ENCODE measurements at regions not wholly inside any gene's neighbourhood (a gene's known extent, or its start where the extent isn't known, plus 50 kb on each side); places are given as distances from the start of the nearest gene placed in this dataset.
"Not testable (repeated sequence)": the region's sequence is repeated elsewhere in the genome, so short reads cannot be mapped to it uniquely, and the experiment has no call there.

DNA sequence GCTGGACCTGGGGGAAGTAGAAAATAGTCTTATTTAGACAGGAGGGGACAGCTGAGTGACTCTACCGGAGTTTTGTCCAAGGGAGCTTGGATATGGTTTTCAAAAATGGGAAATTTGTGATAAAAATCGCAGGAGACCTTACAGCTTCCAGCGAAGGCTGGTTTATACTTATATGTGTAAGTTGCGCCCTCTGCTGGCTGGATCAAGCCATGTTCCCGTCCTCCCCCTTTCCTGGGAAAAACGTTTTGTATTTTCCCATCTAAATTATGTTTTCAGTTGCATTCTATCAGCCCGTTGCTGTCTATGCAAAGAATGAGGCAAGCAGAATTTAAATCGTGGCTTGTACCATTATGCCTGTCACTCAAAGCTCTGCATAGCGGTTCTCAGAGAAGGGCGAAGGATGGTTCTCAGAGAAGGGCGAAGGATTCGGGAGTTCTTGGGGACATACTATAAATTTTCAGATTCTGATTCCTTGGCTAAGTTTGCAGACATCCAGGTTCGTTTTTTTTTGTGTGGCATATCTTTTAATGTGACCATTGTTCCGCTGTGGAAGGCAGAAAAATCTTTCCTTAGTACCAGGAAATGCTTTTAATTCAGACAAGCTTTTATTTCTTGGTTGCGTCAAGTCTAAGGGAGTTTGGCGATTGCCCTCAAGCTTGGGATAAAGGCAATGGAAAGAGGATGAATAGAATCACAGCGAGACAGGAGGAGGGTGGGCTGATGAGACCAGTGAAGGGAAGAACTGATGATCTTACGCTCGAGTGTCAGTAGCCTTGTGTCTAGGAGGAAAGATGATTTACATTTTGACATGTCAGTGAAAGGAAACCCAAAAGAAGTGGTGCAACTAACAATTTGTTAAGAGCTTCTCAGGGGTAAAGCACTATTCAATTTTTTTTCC is 128.5 kb upstream of the ARX start:
- peak; percentile 4 for DNase-seq (ENCODE audit: low read depth, low spot score)

DNA sequence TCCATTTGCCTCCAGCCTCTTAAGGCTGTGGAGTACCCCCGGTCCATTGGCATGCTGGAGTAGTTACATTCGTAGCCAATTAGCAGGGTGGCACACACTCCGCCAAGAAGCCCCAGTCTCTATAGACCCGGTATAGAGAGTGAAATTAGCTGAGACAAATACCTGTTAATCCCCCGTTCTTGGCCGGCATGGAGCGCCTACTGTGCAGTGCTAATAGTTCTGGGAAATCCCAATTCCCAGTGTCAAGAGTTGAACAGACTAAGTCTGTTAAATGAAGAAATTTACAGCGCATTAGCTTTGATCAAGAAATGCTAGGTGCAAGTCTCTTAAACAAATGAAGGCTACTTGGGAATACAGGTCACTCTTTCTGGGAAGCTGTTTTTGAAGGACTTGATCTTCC is 127.8 kb upstream of the ARX start:
- no peak for DNase-seq (ENCODE audit: low read depth, low spot score)

DNA sequence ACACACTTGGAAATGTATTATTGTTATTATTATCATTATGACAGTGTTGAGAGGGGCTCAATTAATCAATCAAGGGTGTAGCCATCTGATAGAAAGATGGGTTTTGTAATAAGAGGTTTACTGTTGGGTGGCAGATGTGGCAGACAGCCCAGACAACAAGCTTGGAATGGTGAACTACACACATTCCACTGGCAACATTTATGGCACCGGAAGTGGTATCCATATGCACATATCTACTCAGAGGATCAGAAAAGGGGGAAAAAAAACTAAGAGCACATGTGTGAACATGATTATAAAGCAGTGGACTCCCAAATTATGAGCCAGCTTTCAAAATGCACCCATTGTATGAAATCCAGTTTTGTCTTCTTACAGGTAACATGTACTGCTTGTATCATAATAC is 125.9 kb upstream of the ARX start:
- no peak for DNase-seq (ENCODE audit: low read depth, low spot score)

DNA sequence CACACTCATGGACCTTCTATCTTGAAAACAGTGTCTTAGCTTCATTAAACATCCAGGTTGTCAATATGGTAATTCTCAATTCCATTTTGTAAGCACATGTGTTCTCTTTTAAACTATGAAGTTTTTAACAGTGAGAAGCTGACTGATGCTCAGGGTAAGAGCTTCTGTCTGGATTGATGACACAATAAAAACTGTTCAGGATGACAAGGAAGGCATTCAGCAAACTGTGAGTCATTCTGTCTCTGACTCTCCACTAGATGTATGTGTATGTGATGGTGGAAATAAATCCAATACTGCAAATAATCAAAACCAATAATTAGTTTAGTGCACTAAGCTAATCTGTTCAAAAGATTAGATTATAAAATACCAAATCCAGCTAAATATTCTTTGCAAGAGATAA is 115.3 kb upstream of the ARX start:
- DNase-seq (ENCODE audit: low read depth, low spot score), result no peak

DNA sequence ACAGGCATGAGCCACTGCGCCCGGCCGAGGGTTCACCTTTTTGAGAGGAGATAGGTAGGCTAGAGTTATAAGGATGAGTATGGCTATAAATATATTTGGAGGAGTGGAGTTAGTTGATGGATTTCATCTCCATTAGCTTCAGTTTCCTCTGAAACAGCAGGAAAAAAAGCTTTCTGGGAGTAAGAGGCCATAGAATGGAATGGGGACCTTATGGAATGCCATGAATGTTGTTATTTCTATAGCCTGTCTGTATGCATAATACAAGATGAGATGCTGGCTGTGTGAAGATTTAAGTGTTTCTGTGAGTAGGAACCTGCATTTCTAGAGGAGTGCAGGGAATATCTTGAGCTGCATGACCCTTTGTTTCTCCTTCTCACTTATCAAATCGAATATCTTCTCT is 114.9 kb upstream of the ARX start:
- DNase-seq (ENCODE audit: low read depth, low spot score), result no peak

DNA sequence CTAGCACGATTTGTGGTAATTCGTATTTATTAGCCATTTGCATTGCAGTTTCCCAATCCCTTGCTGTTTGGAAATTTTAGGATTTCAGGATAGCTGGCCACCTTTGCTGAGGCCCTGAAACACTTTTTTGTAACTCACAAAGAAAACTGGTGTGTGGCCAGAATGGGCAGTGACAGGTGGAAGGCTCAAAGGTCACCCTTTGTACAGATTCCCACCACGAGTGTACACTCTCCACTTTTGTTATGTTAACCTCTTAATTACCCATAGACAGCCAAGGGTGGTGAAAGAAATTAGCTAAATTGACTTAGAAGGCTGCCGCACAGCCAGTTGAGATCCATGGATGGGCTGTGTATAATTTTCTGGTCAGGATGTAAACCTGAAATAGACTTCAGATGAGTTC is 109.7 kb upstream of the ARX start:
- no peak for DNase-seq (ENCODE audit: low read depth, low spot score)

DNA sequence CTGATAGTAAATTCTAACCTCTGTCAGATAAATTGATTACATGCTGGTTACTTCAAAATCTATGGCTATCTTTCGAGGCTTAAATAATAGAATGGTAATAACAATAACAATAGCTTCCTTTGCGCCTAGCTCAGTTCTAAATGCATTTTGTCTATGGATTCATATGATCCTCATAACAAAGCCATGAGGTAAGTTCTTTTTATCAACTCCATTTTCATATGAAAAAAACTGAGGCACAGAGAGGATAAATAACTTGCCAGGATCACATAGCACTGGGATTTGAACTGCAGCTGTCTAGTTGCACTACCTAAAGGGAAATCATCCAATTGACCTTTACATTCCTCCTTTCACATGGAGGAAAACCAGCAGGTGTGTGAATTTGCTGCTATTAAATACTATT is 108.6 kb upstream of the ARX start:
- DNase-seq (ENCODE audit: low read depth, low spot score), result no peak

DNA sequence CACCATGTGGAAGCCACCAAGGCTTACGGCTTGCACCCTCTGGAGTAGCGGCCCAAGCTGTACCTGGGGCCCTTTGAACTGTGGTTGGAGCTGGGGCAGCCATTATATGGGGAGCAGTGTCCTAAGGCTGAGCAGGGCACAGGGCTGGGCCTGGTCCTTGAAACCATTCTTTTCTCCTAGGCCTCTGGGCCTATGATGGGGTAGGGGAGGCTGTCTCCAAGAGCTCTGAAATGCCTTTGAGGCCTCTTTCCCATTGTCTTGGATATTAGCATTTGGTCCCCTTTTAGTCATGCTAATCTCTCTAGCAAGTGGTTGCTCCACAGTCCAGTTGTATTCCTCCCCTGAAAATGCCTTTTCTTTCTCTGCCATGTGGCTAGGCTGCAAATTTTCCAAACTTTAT is 96.4 kb upstream of the ARX start:
- DNase-seq (ENCODE audit: low read depth, low spot score), result no peak

DNA sequence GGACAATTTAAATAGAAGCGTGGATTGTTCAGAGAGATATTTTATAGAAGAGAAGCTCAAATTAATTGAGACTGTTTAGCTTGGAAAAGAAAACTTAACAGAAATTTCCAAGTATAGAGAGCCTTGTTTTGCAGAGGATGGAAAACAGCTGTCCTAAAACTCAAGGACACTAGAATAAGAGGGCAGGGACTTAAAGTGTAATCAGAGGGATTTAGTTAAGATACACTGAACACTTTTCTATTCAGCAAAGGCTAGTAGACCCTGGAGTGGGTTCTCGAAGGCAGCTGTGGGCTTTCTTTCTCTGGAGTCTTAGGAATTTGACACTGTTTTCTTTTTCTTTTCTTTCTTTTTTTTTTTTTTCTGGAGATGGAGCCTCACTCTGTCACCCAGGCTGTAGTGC is 92.7 kb upstream of the ARX start:
- DNase-seq (ENCODE audit: low read depth, low spot score), result no peak

DNA sequence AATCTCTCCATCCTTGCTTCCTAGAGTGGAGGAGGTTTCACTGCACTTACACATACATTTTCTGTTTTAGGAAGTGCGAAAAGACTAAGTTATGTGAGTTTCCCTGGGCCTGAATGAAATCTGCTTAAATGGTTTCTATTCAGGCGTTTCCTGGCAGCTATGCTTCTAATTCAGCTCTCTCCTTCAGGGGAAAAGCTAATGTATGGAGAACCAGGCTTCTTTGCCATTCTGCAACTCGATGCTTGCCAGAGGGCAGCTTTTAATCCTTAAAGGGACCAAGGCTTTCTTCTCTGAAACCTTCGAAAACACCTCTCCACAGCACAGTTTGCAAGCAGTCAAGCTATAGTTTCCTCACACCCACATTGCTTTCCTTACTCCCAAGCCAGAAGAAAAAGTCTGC is 89.5 kb upstream of the ARX start:
- no peak for DNase-seq (ENCODE audit: low read depth, low spot score)

DNA sequence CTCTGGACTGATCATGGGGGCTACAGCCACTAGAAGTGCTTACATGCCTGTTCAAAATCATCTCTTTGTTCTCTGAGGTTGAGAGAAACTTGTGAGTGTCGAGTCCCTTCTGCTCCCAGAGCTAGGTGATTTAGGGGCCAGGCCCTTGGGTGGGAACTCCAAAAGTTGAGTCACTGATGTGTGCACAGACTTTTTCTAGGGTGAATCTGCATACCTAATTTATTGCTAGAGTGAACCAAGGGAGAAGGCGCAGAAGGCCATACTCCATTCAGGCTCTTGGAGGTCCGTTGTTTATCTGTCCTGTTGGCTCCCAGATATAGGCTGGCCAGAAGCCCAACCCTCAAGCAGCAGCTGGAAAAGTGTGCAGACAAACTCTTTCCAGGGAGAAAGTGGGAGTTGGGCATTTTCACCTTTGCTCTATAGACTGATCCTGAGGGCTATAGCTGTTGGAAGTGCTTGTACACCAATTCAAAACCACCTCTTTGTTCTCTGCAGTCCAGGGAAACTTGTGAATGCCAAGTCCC is 80.8 kb upstream of the ARX start:
- no peak for DNase-seq (ENCODE audit: low read depth, low spot score)

DNA sequence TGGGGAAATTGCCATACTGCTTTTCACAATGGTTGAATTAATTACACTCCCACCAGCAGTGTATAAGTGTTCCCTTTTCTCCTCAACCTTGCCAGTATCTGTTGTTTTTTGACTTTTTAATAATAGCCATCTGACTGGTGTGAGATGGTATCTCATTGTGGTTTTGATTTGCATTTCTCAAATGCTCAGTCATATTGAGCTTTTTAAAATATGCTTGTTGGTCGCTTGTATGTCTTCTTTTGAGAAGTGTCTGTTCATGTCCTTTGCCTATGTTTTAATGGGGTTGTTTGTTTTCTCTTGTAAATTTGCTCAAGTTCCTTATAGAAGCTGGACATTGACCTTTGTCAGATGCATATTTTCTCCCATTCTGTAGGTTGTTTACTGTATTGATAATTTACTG is 75.4 kb upstream of the ARX start:
- DNase-seq (ENCODE audit: low read depth, low spot score), result not testable (repeated sequence)

DNA sequence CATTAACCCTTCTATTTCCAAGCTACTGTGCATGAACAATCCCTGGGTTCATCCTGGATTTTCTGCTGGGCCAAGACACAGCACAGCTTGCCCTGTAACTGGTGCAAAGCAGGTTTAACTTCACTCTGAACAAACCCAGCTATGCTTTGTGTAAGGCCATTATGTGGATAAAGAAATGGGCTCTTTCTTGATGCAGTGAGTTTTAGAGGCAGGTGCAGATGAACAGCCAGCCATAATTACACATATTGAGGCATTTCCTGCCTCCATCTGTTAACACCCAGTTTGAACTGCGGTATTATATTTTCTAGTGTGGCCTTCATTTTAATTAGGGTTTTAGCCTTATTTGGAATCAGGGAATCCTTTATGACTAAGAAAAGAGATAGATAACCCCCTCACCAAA is 68.7 kb upstream of the ARX start:
- DNase-seq (ENCODE audit: low read depth, low spot score), result no peak

DNA sequence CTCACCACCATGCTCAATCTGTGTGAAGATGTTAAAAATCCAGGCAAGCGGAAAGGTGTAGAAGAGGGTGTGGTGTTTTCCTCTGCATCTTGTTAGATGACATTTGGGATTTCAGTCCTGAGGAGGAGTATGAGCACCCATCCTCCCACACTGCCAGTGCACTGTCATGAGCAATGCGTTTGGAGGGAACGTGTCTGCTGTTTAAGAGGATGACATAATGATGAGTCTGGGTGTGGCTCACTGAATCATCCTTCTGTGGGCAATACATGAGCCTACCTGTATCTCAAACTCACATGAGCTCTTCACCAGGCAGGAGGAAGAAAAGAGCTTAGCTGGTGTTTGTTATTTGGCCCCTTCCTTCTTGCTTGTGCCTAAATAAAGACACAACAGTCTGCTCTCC is 67.9 kb upstream of the ARX start:
- no peak for DNase-seq (ENCODE audit: low read depth, low spot score)

DNA sequence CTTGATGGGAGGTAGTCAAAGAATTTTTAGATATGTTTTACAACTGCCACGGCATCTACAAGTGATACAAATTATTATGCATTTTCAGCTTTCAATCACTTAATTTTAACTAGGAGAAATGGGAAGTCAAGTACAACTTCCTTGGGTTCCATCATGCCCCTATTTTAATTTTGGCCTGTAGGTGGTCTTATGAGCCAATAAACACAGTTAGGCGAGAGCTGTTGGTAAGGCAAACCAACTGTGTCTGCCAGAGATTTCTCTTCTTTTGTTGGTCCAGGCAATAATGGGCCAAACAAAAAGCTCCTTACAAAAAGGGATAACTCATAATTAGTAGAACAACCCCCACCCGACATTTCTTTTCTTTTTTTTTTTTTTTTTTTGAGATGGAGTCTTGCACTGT is 63.3 kb upstream of the ARX start:
- DNase-seq (ENCODE audit: low read depth, low spot score), result no peak

DNA sequence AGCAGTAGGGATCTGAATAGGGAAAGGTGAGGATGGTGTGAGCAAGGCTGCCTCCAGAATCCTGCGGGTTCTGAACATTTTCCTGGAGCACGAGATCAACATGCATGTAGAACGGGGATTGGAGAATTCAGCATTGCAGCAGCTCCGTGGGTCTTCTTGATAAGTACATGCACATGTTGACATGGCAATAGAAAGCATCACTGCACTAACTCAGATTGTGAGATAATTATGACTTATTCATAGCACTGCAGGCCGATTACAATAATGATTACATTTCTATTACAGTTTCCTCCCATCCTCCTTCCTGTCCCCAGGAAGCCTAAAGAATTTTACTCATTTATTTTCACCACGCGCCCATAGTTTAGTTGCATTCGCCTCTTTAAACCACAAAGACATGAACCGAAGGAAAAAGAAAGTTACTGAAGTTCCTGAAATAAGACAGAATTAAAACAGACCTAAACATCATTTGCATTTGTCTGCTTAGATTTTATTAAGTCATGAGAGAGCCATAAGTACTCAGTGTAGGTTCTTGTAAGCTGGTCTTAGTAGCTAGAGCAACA is 61.3 kb upstream of the ARX start:
- no peak for DNase-seq (ENCODE audit: low read depth, low spot score)

DNA sequence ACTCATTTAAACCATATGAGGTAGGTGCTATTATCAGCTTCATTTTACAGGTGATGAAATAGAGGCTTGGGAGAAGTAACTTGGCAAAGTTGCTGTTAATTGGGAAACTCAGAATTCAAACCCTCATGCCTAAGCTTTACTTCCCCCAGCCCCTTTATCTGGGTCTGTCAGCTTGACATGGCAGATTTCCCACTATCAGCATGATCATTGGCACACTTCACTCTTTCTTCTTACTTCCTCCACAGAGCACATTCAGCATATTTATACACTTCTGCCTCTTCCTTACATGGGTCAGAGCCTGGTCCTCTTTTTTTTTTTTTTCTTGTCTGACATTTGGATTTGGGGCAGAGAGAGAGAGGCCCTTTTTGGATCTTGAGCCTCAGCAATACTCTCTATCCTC is 56.5 kb upstream of the ARX start:
- no peak for DNase-seq (ENCODE audit: low read depth, low spot score)

DNA sequence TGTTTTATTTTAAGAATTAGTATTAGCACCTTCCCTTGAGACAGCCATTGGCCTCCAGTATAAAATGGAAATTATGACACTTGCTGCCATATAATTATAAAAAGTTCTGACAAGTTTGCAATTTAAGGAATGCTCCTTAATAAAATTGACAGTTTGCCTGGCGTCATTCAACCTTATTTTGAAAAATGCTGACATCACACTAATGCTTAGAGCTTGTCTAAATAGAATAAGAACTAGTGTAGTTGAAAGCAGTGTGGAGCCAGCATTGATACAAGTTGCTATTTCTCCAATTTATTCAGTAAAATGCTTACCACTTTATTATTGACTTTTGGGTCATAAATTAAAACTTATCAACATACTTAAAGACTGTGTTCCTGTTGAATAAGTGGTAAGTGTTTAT is 54.3 kb upstream of the ARX start:
- no peak for DNase-seq (ENCODE audit: low read depth, low spot score)

DNA sequence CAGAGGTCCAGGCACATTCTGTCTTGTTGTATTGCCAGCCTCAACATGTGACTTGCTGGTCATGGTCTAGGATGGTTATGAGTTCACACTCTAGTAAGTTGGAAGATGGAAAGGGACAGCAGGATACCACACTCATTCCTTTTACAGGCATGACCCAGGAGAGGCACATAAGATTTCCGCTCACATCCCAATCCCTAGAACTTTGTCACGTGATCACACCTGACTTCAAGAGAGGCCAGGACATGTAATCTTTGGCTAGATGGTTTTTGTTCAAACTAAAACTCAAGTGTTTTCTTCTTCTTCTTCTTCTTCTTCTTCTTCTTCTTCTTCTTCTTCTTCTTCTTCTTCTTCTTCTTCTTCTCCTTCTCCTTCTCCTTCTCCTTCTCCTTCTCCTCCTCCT is 53.4 kb upstream of the ARX start:
- DNase-seq (ENCODE audit: low read depth, low spot score), result no peak

DNA sequence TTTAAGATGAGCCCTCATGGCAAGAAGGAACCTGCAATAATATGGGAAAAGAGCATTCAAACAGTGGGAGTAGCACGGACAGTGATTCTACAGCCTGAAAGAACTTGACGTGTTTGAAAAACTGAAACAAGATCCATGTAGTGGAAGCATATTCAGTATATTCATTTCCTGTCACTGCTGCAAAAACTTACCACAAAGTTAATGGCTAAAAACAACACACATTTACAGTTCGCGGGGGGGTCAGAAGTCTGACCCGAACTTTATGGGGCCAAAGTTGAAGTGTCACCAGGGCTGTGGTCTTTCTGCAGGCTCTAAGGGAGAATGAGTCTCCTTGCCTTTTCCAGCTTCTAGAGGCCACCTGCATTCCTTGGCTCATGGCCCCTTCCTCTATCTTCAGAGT is 52.6 kb upstream of the ARX start:
- no peak for DNase-seq (ENCODE audit: low read depth, low spot score)

DNA sequence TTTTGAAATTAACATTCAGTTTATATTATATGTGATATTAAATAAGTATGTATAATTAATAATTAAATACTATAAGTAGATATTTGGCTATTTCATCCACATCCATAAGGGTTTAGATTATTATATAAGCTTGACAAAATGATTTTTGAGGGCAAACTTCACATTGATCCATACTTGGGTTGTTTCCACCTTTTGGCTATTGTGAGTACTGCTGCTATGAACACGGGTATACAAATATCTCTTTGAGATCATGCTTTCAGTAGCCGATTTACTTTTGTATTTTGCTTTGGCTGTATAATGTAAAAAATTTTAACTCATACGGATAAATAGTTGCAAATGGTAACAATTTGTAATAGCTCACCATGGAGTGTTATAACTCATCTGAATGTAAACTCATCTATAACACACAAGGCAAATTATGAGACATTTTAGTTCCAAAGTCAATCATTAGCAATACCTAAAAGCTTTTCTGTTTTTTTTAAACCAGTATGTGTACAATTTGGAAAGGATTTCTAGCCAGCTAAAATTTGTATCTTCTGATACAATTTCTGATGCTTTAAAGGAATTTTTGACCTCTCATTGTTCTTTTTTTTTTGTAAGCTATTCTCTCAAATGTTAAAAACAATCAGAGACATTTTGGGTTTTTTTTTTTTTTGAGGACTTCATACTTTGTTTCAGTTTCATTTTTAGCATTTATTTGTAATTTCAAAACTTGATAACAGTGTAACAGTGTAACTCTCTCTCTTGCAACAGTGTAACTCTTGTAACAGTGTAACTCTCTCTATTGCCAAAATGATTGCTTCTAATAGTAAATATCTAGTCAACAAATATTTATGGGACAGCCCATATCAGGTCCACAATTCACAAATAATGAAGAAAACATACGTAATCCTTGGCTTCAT is 51.8 kb upstream of the ARX start:
- DNase-seq (ENCODE audit: low read depth, low spot score), result no peak

DNA sequence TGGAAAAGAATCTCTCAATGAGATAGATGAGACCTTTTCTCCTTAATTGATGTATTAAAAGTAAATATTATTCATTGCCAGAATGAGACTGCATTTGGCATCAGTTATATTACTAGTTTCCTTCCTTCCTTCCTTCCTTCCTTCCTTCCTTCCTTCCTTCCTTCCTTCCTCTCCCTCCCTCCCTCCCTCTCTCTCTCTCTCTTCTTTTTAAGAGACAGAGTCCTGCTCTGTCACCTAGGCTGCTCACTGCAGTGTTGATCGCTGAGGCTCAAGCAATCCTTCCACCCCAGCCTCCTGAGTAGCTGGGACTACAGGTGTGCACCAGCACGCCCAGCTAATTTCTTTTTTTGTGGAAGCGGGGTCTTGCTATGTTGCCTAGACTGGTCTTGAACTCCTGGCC is 50.4 kb upstream of the ARX start:
- DNase-seq (ENCODE audit: low read depth, low spot score), result no peak

Measured in activated CD4-positive, CD25-positive, alpha-beta regulatory T cell treated with anti-CD3 and anti-CD28 coated beads, Interleukin-2, amount 50 U/mL, for 16 hours (primary cell).